ENCODE measurements at regions not wholly inside any gene's neighbourhood (a gene's known extent, or its start where the extent isn't known, plus 50 kb on each side); places are given as distances from the start of the nearest gene placed in this dataset.

DNA sequence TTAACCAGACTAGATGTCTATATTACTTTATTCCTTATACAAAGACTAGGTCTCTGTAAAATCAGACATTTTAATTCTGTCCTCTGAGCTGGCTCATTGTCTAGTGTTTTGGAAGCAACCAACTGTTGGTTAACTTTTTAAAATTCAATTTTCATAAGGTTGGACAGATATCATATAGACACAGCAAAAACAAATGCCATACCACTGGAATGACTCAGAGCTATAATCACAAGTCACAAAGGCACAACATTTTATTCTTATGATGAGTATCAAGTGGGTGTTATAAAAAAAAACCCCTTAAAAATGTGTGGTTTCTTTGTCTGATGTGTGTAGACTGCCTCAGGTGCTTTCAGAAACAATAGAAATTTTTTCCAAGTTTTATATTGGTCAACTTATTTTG, 296.2 kb upstream of the MARCKS start:
- TF ChIP-seq, protein P1, sequence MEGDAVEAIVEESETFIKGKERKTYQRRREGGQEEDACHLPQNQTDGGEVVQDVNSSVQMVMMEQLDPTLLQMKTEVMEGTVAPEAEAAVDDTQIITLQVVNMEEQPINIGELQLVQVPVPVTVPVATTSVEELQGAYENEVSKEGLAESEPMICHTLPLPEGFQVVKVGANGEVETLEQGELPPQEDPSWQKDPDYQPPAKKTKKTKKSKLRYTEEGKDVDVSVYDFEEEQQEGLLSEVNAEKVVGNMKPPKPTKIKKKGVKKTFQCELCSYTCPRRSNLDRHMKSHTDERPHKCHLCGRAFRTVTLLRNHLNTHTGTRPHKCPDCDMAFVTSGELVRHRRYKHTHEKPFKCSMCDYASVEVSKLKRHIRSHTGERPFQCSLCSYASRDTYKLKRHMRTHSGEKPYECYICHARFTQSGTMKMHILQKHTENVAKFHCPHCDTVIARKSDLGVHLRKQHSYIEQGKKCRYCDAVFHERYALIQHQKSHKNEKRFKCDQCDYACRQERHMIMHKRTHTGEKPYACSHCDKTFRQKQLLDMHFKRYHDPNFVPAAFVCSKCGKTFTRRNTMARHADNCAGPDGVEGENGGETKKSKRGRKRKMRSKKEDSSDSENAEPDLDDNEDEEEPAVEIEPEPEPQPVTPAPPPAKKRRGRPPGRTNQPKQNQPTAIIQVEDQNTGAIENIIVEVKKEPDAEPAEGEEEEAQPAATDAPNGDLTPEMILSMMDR (IDR thresholded peaks at IDR 0.05), result no peak

DNA sequence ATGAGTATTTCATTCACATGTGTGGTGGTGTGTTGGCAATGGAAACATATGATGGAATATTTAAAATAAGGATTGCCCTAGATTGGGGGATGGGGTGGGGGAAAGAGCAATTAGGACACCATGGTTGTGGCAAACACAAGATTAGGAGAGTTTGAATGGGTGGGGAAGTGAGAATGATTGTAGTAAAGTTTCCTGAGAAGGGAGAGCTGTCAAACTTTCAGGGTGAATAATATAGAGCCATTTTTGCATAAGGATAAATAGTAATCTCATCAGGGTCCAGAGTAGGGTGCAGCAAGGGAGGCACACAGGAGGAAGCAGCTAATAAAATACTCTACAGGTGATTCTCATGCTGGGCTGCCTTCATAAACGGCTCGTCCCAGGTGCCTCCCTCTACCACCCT, 294.9 kb upstream of the MARCKS start:
- TF ChIP-seq, protein P1 (IDR thresholded peaks at IDR 0.05), result no peak

GRCh38 chr6:113564371-113565171, 292.6 kb upstream of the MARCKS start:
- TF ChIP-seq, protein P1 (IDR thresholded peaks at IDR 0.05), result no peak

GRCh38 chr6:113565306-113565705, 291.8 kb upstream of the MARCKS start:
- TF ChIP-seq, protein P1 (IDR thresholded peaks at IDR 0.05), result no peak

- TF ChIP-seq, protein P1 (IDR thresholded peaks at IDR 0.05), result no peak
These were observed 287.0 kb upstream of the MARCKS start for GRCh38 chr6:113570161-113570560.

DNA sequence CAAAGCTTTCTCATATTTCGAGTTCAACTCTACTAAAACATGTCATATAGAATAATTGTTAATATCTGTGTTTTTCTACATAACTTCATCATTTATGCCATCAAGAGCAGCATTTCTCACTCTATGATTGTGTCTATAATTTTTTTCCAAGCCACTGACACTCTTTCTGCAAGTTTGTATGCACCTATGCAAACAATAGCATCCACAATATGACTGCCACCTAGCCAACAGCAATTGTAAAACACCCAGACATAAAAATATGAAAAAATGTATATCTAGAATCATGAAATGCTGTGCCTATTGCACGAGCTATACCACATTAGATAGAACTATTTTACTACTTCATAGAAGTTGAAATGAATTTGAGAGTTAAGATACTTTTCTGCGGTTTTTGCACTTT, 286.5 kb upstream of the MARCKS start:
- TF ChIP-seq, protein P1 (IDR thresholded peaks at IDR 0.05), result peak; percentile 49

DNA sequence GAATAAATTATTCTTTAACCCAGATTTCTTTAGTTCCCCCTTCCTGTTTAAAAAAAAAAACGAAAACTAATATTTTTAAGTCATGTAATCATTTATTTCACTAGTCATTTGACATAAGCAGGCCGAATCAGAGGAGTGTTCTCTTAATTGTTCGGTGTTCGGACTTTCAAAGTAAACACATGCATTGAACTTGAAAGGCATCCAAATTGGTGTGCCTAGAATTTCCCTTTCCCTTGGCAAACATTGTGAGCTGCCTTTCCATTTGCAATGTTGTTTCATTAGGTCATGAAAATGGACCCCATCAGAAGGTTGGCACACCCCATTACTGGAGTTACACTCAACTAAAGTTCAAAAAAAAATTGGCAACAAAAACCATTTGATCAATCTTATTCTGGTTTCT, 283.0 kb upstream of the MARCKS start:
- TF ChIP-seq, protein P1 (IDR thresholded peaks at IDR 0.05), result no peak
